ENCODE measurements at regions not wholly inside any gene's neighbourhood (a gene's known extent, or its start where the extent isn't known, plus 50 kb on each side); places are given as distances from the start of the nearest gene placed in this dataset.

DNA sequence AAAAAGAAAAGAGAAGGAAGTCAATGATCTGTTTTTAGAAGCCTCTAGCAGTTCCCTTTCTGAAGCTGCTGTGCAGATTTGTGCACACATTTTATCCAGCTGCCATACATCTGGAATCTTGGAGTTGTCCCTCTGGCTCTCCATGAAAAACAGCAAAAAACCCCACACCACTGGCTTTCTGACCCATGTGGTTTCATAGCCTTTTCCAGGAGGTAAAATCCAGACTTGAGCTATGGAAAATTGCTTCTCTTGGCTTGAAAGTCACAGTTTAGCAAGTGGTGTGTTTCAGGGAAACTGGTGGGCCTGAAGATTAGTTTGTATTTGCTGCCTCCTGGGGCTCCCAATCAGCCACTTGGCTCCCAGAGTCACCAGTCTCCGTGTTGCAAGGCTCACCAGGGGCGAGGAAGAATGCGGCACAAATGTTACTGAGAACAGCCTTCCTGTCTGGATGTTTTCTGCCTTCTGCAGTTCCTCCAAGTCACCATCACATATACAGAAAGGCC is 50.1 kb upstream of the ADRB1 start:
- intact Hi-C loops (cut with DNase I): no loop called here
- peak overlapping the region in 8 of 12 donors; percentile 6 to 61 (median 46) for H3K27ac ChIP-seq
- no peaks in the 10 kb centered on the region for H3K9me3 ChIP-seq
- DNase-seq (peak; percentile 38 to 70 (median 66)), ATAC-seq (peak; percentile 70 to 84 (median 81))
- H3K27me3 ChIP-seq: no peaks in the 10 kb centered on the region
- WGBS, 4 donors: 37 to 77% (median 59%) methylated on average over 3 of the region's 3 CpGs
- TF ChIP-seq CTCF (IDR thresholded peaks at IDR 0.05) (peak in 1 of 12 donors; percentile 17), POLR2A (IDR thresholded peaks at IDR 0.05) (no peak)
- no peak overlapping the region for H3K4me3 ChIP-seq
- no peaks in the 10 kb centered on the region for H3K36me3 ChIP-seq
- peaks cover 0 to 44% (median 10%) of the 10 kb centered on the region in 12 donors for H3K4me1 ChIP-seq

Data from heart left ventricle (tissue), 16 donors.